ENCODE measurements at regions not wholly inside any gene's neighbourhood (a gene's known extent, or its start where the extent isn't known, plus 50 kb on each side); places are given as distances from the start of the nearest gene placed in this dataset.

- DNase-seq (ENCODE audit: low read depth in 2 of 2), result no peak
Measured at GRCh38 chr16:87240211-87241136, 76.7 kb downstream of the C16orf95 start.

- no peak for DNase-seq (ENCODE audit: low read depth in 2 of 2)
Measured at GRCh38 chr16:87241137-87241771, 75.9 kb downstream of the C16orf95 start.

GRCh38 chr16:87243478-87243877 lies 73.7 kb downstream of the C16orf95 start:
- DNase-seq (ENCODE audit: low read depth in 2 of 2), result no peak

GRCh38 chr16:87244636-87245197 lies 72.5 kb downstream of the C16orf95 start:
- no peak for DNase-seq (ENCODE audit: low read depth in 2 of 2)

GRCh38 chr16:87245511-87245910 lies 71.7 kb downstream of the C16orf95 start:
- no peak for DNase-seq (ENCODE audit: low read depth in 2 of 2)

- DNase-seq (ENCODE audit: low read depth in 2 of 2), result no peak
Measured at GRCh38 chr16:87246269-87247065, 70.7 kb downstream of the C16orf95 start.

- no peak for DNase-seq (ENCODE audit: low read depth in 2 of 2)
Measured at GRCh38 chr16:87248714-87249113, 68.5 kb downstream of the C16orf95 start.

GRCh38 chr16:87249425-87249824 lies 67.8 kb downstream of the C16orf95 start:
- no peak for DNase-seq (ENCODE audit: low read depth in 2 of 2)

- no peak for DNase-seq (ENCODE audit: low read depth in 2 of 2)
Measured at GRCh38 chr16:87250431-87250960, 66.7 kb downstream of the C16orf95 start.

GRCh38 chr16:87252269-87252970 lies 64.8 kb downstream of the C16orf95 start:
- no peak for DNase-seq (ENCODE audit: low read depth in 2 of 2)
